ENCODE measurements at regions not wholly inside any gene's neighbourhood (a gene's known extent, or its start where the extent isn't known, plus 50 kb on each side); places are given as distances from the start of the nearest gene placed in this dataset.
"Not testable (repeated sequence)": the region's sequence is repeated elsewhere in the genome, so short reads cannot be mapped to it uniquely, and the experiment has no call there.

- no peak for ATAC-seq
- no peaks in the 10 kb centered on the region for H3K4me1 ChIP-seq (ENCODE audit: low read depth)
- DNase-seq = no peak
- H3K9me3 ChIP-seq = no peaks in the 10 kb centered on the region
- TF ChIP-seq CTCF (IDR thresholded peaks at IDR 0.05) = no peak
- H3K36me3 ChIP-seq (ENCODE audit: low read depth) = no peaks in the 10 kb centered on the region
- intact Hi-C loops (cut with DNase I, micrococcal nuclease) = no loop called here
- no peak overlapping the region for H3K4me3 ChIP-seq
Measured at GRCh38 chr13:91052876-91053275, 294.6 kb upstream of the MIR17HG start.

DNA sequence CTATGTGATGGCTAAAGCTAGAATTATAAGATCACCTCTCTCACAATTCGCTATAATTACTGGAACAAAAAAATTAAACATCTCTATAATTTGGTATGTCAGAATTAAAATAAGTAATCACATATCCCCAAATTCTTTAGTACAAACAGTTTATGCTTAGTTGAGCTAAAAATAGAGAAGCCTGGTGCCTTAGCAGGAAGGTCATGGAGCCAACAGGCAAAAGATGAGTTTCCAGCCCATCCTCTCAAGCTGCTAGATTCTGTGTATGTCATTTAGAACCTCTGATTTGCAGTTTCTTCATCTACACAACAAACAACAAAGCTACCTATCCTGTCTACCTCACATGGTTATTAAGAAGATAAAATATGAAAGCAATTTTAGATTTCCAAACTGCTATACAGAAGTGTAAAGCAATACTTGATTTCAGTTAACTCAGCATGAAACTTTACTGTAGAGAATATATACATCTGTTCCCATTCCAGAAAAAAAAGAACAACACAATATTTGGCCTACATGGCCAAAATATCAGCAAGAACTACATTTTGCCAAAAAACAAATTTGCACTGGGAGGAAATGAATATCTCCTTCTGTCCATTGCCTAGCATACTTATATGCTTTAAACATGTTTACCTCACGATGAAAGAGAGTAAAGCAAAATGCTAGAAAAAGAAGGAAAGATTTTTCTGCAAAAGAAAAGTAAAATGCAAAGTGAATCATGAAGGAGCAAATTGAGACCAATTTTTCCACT lies 294.0 kb upstream of the MIR17HG start:
- Histone ChIP-seq H3K36me3 (ENCODE audit: low read depth) (no peaks in the 10 kb centered on the region), H3K4me1 (ENCODE audit: low read depth) (no peaks in the 10 kb centered on the region), H3K4me3 (no peak overlapping the region), H3K9me3 (no peaks in the 10 kb centered on the region)
- no peak for ATAC-seq
- intact Hi-C loops (cut with DNase I, micrococcal nuclease) = no loop called here
- no peak for TF ChIP-seq CTCF (IDR thresholded peaks at IDR 0.05)
- no peak for DNase-seq

DNA sequence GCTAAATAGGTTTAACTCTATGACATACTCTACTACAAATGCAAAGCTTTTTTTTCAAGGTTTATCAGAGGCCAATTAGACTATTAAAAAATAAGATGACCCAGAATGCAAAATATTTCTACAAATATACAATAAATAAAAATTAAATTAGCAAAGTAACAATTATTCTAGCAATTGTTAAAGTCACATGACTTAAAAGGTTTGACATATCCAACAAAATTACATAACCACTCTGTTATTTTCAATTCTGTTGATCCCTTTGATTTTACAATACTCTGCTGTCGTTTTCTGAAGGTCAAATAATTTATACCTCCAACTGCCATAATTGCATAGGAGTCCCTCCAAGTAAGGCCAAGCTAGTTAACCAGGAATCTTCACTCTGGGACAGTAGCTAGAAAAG lies 292.6 kb upstream of the MIR17HG start:
- intact Hi-C loops (cut with DNase I, micrococcal nuclease) = no loop called here
- H3K4me1 ChIP-seq (ENCODE audit: low read depth) = no peaks in the 10 kb centered on the region
- no peaks in the 10 kb centered on the region for H3K9me3 ChIP-seq
- no peaks in the 10 kb centered on the region for H3K36me3 ChIP-seq (ENCODE audit: low read depth)
- no peak overlapping the region for H3K4me3 ChIP-seq
- no peak for DNase-seq
- no peak for ATAC-seq
- TF ChIP-seq CTCF (IDR thresholded peaks at IDR 0.05) = no peak

DNA sequence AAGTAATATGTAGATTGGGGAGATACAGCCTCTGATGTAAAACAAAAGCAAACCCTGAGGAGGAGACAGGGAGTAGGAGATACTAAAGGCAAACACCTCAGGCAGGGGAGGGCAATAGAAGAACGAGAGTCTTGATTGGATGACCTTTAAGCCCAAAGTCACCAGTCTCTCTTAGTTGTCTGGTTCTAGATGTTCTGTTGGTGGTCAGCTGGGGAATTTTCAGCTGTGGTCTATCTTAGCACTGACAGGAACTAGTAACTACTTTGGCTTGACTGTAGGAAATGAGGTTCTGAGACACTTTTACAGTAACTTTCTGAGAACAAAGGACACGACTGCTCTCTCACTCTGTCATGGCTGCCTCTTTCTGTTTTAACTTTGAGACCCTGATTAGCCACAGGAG lies 290.7 kb upstream of the MIR17HG start:
- intact Hi-C loops (cut with DNase I, micrococcal nuclease) = no loop called here

DNA sequence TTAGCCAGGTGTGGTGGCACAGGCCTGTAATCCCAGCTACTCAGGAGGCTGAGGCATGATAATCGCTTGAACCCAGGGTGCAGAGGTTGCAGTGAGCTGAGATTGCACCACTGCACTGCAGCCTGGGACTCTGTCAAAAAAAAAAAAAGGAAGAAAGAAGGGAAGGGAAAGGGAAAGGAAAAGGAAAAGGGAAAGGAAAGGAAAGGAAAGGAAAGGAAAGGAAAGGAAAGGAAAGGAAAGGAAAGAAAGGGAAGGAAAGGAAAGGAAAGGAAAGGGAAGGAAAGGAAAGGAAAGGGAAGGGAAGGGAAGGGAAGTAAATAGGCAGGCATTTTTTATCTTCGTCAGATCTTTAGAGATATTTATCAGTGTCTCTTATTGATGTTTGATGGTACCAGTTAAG lies 290.0 kb upstream of the MIR17HG start:
- H3K4me1 ChIP-seq (ENCODE audit: low read depth); H3K4me3 ChIP-seq; H3K9me3 ChIP-seq; DNase-seq; intact Hi-C loops (cut with DNase I, micrococcal nuclease); ATAC-seq; H3K36me3 ChIP-seq (ENCODE audit: low read depth): not testable (repeated sequence)

More for the DNA sequence above, 290.7 kb upstream of the MIR17HG start:
- H3K4me1 ChIP-seq (ENCODE audit: low read depth) = no peaks in the 10 kb centered on the region
- ATAC-seq (no peak), DNase-seq (no peak)
- H3K9me3 ChIP-seq = no peaks in the 10 kb centered on the region
- H3K4me3 ChIP-seq = no peak overlapping the region
- no peaks in the 10 kb centered on the region for H3K36me3 ChIP-seq (ENCODE audit: low read depth)
- TF ChIP-seq CTCF (IDR thresholded peaks at IDR 0.05) = no peak

GRCh38 chr13:91058066-91058465 lies 289.4 kb upstream of the MIR17HG start:
- intact Hi-C loops (cut with DNase I, micrococcal nuclease) = no loop called here

More at GRCh38 chr13:91058066-91058465, 289.4 kb upstream of the MIR17HG start:
- DNase-seq (no peak), ATAC-seq (no peak)
- Histone ChIP-seq H3K4me1 (ENCODE audit: low read depth) (no peaks in the 10 kb centered on the region), H3K4me3 (no peak overlapping the region), H3K36me3 (ENCODE audit: low read depth) (no peaks in the 10 kb centered on the region), H3K9me3 (no peaks in the 10 kb centered on the region)
- no peak for TF ChIP-seq CTCF (IDR thresholded peaks at IDR 0.05)
